ENCODE measurements at regions not wholly inside any gene's neighbourhood (a gene's known extent, or its start where the extent isn't known, plus 50 kb on each side); places are given as distances from the start of the nearest gene placed in this dataset.
A peak's percentile ranks its signal among the peaks of the same experiment; 100 is the strongest.

- no peak for ATAC-seq
- Histone ChIP-seq H3K79me2 (ENCODE audit: low read length) (no peaks in the 10 kb centered on the region), H3K9ac (ENCODE audit: low read length) (no peak overlapping the region), H3K4me2 (ENCODE audit: low read length) (no peak overlapping the region), H3K4me3 (ENCODE audit: low read length) (no peak overlapping the region), H2AFZ (ENCODE audit: low read length) (no peak overlapping the region), H4K20me1 (ENCODE audit: low read length) (no peaks in the 10 kb centered on the region), H3K9me3 (ENCODE audit: low read length) (no peaks in the 10 kb centered on the region), H3K27ac (ENCODE audit: low read length) (no peak overlapping the region), H3K27me3 (ENCODE audit: low read length) (no peaks in the 10 kb centered on the region), H3F3A (ENCODE audit: low read length, unreplicated experiment) (peaks cover 6% of the 10 kb centered on the region), H3K9me2 (replicated peaks; ENCODE audit: low read length) (no peaks in the 10 kb centered on the region), H3K4me1 (ENCODE audit: insufficient read depth, low read length) (peaks cover 49% of the 10 kb centered on the region), H3K36me3 (ENCODE audit: low read depth, low read length) (no peaks in the 10 kb centered on the region)
- BruUV-seq (replicated peaks) = no TSS peak
- CTCF ChIA-PET = no interaction called here
- TF ChIP-seq EZH2 (IDR thresholded peaks at IDR 0.05; ENCODE audit: low read length, unreplicated experiment) (no peak), EZH2phosphoT487 (IDR thresholded peaks at IDR 0.05; ENCODE audit: borderline replicate concordance, low read length) (no peak)
- TF ChIP-seq, protein P1, sequence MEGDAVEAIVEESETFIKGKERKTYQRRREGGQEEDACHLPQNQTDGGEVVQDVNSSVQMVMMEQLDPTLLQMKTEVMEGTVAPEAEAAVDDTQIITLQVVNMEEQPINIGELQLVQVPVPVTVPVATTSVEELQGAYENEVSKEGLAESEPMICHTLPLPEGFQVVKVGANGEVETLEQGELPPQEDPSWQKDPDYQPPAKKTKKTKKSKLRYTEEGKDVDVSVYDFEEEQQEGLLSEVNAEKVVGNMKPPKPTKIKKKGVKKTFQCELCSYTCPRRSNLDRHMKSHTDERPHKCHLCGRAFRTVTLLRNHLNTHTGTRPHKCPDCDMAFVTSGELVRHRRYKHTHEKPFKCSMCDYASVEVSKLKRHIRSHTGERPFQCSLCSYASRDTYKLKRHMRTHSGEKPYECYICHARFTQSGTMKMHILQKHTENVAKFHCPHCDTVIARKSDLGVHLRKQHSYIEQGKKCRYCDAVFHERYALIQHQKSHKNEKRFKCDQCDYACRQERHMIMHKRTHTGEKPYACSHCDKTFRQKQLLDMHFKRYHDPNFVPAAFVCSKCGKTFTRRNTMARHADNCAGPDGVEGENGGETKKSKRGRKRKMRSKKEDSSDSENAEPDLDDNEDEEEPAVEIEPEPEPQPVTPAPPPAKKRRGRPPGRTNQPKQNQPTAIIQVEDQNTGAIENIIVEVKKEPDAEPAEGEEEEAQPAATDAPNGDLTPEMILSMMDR (conservative IDR thresholded peaks at IDR 0.05; ENCODE audit: low read depth, low read length) = no peak
- intact Hi-C loops (cut with micrococcal nuclease) = no loop called here
- no peak for DNase-seq
- POLR2A ChIA-PET (ENCODE audit: unreplicated experiment) = no interaction called here
Observed at GRCh38 chr4:11546391-11547175, 117.9 kb upstream of the HS3ST1 start.

DNA sequence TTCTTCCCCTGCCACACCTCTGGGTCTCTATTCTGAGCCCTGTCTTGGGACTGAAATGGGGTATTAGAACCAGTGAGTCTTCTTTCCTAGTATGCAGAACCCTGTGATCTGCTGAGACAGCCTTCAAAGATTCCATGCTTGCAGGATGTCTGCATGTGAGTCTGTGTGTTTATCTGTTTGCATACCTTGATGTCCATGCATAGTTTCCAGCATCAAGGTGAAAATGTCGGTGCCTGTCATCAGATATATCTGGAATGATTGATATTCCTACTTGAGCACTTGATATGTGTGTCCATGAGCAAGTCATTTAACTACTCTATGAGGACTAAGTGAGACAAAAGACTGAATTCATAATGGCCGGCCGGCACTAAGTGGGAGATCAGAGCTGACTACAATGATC lies 117.0 kb upstream of the HS3ST1 start:
- Histone ChIP-seq H3F3A (ENCODE audit: low read length, unreplicated experiment) (peaks cover 6% of the 10 kb centered on the region), H3K4me1 (ENCODE audit: insufficient read depth, low read length) (peaks cover 49% of the 10 kb centered on the region), H3K27ac (ENCODE audit: low read length) (no peak overlapping the region), H3K9ac (ENCODE audit: low read length) (no peak overlapping the region), H3K9me3 (ENCODE audit: low read length) (no peaks in the 10 kb centered on the region), H3K9me2 (replicated peaks; ENCODE audit: low read length) (no peaks in the 10 kb centered on the region), H2AFZ (ENCODE audit: low read length) (no peak overlapping the region), H3K4me2 (ENCODE audit: low read length) (no peak overlapping the region), H4K20me1 (ENCODE audit: low read length) (no peaks in the 10 kb centered on the region), H3K36me3 (ENCODE audit: low read depth, low read length) (no peaks in the 10 kb centered on the region), H3K27me3 (ENCODE audit: low read length) (no peaks in the 10 kb centered on the region), H3K4me3 (ENCODE audit: low read length) (no peak overlapping the region), H3K79me2 (ENCODE audit: low read length) (no peaks in the 10 kb centered on the region)
- ATAC-seq (no peak), DNase-seq (no peak)
- intact Hi-C loops (cut with micrococcal nuclease) = no loop called here
- ChIA-PET POLR2A (ENCODE audit: unreplicated experiment) (no interaction called here), CTCF (no interaction called here)
- TF ChIP-seq, protein P1 (conservative IDR thresholded peaks at IDR 0.05; ENCODE audit: low read depth, low read length) = no peak
- no peak for TF ChIP-seq EZH2 (IDR thresholded peaks at IDR 0.05; ENCODE audit: low read length, unreplicated experiment)
- TF ChIP-seq EZH2phosphoT487 (IDR thresholded peaks at IDR 0.05; ENCODE audit: borderline replicate concordance, low read length) = no peak
- no TSS peak for BruUV-seq (replicated peaks)

DNA sequence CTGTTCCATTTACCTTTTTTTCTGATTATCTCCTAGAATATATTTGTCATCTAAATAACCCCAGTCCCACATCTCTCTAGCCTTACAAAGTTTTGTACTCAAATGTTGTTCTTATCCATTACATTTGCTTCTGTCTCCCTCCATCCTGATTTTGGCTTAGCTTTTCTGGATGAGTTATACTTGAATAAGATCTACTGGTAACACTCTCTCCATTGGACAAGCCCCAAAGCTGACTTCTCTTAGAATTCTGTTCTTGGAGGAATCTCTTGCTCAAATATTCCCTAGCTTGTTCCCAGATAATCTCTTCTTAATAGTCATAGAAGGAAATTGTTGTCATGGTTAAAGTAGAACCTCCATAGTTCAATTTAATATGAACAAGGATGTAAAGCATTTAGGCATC lies 115.5 kb upstream of the HS3ST1 start:
- DNase-seq (no peak), ATAC-seq (no peak)
- intact Hi-C loops (cut with micrococcal nuclease) = loop anchor here (5.0 kb wide), 1 partner anchor 178 kb away; no protein-coding TSS in a partner anchor
- Histone ChIP-seq H4K20me1 (ENCODE audit: low read length) (no peaks in the 10 kb centered on the region), H3K27me3 (ENCODE audit: low read length) (no peaks in the 10 kb centered on the region), H3K9me2 (replicated peaks; ENCODE audit: low read length) (no peaks in the 10 kb centered on the region), H3K4me1 (ENCODE audit: insufficient read depth, low read length) (peaks cover 43% of the 10 kb centered on the region), H3K36me3 (ENCODE audit: low read depth, low read length) (no peaks in the 10 kb centered on the region), H3K79me2 (ENCODE audit: low read length) (no peaks in the 10 kb centered on the region), H3F3A (ENCODE audit: low read length, unreplicated experiment) (peaks cover 6% of the 10 kb centered on the region), H3K9ac (ENCODE audit: low read length) (peak overlapping the region; percentile 59; the same call in 1 of the 2 replicates), H2AFZ (ENCODE audit: low read length) (no peak overlapping the region), H3K9me3 (ENCODE audit: low read length) (no peaks in the 10 kb centered on the region), H3K27ac (ENCODE audit: low read length) (peak overlapping the region; percentile 99), H3K4me2 (ENCODE audit: low read length) (0 out of 2 replicates have a peak overlapping the region, but pooled peaks have one; percentile 10), H3K4me3 (ENCODE audit: low read length) (no peak overlapping the region)
- TF ChIP-seq, protein P1 (conservative IDR thresholded peaks at IDR 0.05; ENCODE audit: low read depth, low read length) = no peak
- TF ChIP-seq EZH2phosphoT487 (IDR thresholded peaks at IDR 0.05; ENCODE audit: borderline replicate concordance, low read length) (no peak), EZH2 (IDR thresholded peaks at IDR 0.05; ENCODE audit: low read length, unreplicated experiment) (no peak)
- ChIA-PET CTCF (no interaction called here), POLR2A (ENCODE audit: unreplicated experiment) (no interaction called here)
- TSS peak; percentile 28 for BruUV-seq (replicated peaks)

All from PC-3 (cell line).